HL-60/S4 (cell line): ENCODE measurements at regions not wholly inside any gene's neighbourhood (a gene's known extent, or its start where the extent isn't known, plus 50 kb on each side); places are given as distances from the start of the nearest gene placed in this dataset.
"Not testable (repeated sequence)": the region's sequence is repeated elsewhere in the genome, so short reads cannot be mapped to it uniquely, and the experiment has no call there.

Source experiments
- in situ Hi-C: fragments of 300-500 bp; cut with MboI; formaldehyde crosslinking; loops from 2 replicates; pipeline ENCODE4 v1.14.3; 2022; ENCODE audit warnings: low sequenced_read_pairs

GRCh38 chr6:97449444-97449966 lies 166.5 kb upstream of the MMS22L start:
- in situ Hi-C loops: no loop called here

GRCh38 chr6:97450087-97450486 lies 167.1 kb upstream of the MMS22L start:
- in situ Hi-C loops: no loop called here

GRCh38 chr6:97456070-97456469 lies 173.1 kb upstream of the MMS22L start:
- in situ Hi-C loops: no loop called here

DNA sequence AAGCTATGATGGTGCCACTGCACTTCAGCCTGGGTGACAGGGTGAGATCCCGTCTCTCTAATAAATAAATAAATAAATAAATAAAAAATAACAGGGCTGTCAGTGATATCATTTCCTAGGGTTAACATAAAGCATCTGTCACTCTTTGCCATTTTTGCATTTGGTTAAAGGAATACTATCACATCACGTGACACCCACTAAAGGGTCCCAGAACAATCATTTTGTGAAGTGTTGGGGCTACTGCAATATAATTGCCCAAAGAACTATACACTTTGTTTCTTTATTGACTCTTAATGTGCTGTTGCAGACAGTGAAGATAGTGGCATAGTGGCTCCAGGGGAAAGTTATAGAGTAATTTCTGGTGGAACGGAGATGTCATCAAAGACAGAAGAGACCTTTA lies 176.5 kb upstream of the MMS22L start:
- in situ Hi-C loops: no loop called here

DNA sequence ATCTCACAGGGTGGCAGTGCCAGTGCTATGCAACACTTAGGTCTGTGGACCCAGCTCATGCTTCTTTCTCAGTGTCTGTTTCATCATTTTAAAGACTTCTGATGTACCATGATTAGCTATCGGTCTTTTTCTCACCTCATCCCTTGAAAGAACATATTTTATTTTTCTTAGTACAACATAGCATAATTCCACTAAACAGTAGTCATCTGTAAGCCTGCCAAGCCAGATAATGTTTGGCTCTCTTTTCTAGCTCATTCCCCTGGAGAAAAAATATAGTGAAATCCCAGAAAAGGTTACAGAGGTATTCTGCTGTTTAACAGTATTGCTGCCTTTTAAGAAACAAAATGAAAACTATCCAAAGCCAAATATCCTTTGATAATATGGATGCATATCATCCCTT lies 177.0 kb upstream of the MMS22L start:
- in situ Hi-C loops: no loop called here

GRCh38 chr6:97460394-97461080 lies 177.5 kb upstream of the MMS22L start:
- in situ Hi-C loops: no loop called here

DNA sequence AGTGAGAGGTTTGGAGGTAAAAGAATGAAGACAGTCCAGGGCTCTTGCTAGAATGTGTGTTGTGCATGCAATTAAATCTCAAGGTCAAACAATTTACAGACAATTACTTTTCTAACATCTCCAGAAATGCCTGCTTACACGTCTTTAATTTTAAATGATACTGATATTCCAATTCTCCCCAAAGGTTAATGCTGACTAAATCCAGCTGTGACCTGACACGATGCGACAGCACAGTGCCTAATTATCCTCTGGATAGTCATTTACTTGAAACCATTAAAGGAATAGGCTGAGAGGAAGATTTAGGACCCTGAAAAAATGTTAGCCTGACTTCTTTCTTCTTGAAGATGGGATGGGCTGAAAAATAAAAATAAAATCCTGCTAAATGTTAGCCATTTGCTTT lies 178.2 kb upstream of the MMS22L start:
- in situ Hi-C loops: no loop called here

- in situ Hi-C loops: no loop called here
Observed at GRCh38 chr6:97462031-97462430, 179.0 kb upstream of the MMS22L start.

DNA sequence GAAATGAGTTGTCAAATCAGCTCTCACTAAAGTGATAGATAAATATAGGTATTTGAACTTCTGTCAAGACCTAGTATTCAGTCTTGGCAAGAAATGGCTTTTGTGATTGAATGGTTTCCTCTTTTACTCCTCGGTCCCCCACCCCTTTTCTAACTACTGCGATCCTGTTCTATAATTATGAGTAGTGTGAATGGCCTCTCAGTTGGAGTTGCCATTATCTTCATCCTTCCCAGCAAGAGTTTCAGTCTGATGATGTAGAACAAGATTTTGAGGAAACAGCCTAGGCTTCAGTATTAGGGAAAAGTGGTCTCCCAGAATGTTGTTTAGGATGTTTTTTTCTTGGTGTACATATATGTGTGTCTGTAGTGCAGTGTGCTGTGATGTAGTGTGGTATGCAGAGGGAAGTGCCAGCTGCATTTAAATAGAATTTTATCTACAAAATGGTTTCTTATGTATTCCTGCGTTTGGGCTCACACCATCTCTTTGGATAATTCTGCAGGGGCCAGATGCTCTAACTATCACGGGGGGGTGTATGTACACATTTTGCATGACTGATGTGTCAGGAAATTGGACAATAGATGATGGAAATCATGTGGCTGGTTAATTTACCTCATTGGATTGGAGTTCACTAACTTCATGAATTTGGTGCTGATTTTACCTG lies 180.1 kb upstream of the MMS22L start:
- in situ Hi-C loops: no loop called here

- in situ Hi-C loops: no loop called here
Observed at GRCh38 chr6:97465877-97466561, 183.0 kb upstream of the MMS22L start.

DNA sequence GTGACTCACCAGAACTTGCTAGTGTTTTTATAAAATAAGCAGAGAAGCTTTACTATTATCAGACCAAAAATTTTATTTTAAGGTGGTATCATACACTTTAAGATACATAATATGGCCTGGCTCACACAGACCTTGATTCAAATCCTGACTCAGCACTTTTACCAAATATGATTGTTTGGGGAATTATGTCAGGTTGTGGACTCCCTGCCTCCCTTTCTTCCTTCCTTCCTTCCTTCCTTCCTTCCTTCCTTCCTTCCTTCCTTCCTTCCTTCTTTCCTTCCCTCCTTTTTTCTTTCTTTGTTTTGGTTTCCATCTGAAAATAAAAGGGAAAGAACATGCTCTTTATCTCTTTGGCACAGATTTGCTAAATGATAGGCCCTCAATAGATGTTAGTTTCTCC lies 186.0 kb upstream of the MMS22L start:
- in situ Hi-C loops: no loop called here

DNA sequence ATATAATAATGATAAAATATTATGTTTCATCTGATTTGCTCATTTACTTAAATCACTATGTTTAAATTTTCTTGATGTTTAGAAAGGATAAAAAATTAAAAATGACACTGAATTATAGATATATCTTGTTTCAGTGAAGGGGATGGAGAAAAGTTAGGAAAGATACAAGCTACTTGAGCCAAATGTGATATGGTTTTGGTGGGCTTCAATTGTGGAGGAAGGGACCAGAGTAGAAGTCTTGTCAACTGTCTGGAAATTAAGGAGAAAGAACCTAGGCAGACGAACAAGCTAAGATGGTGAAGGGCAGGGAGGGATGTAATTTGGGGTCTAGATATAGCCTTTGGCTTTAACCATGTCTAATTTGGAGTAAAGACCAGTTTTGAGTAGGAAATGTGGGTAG lies 186.4 kb upstream of the MMS22L start:
- in situ Hi-C loops: no loop called here

GRCh38 chr6:97470322-97470721 lies 187.3 kb upstream of the MMS22L start:
- in situ Hi-C loops: no loop called here

DNA sequence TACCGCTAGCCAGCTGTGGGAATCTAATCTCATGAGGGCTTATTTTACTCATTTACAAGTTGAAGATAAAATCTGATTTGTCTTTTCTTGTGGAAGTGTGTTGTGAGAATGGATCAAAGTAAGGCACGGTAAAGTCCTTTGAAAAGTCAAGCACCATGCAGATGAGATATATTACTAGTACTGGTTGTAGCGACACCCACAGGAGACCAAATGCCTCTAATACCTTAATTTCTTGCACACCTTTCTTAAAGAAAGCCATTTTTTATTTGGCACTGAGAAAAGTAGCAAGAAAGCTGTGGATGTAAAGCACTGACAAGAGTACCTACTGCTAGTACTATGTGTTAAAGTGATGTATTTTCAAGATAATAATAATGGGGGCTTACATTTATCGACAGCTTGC lies 191.0 kb upstream of the MMS22L start:
- in situ Hi-C loops: no loop called here

- in situ Hi-C loops: no loop called here
Observed at GRCh38 chr6:97497713-97498331, 214.8 kb upstream of the MMS22L start.

DNA sequence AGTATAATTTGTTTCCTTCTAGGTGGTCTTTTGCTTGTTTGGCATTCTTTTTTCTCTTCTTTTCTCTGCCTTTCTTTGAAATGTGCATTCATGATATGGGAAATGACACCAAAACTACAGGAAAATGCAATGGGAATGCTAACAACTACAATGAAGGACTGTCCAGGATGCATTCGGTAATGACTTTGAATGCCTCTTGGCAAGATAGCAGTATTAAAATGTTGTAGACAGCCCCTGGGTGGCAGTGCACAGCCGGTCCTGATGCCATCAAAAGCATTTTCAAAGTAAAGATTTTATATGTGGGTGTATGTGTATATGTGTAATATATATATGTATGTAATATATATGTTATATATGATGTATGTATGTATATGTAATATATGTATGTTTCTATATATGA lies 218.8 kb upstream of the MMS22L start:
- in situ Hi-C loops: no loop called here

- in situ Hi-C loops: no loop called here
Observed at GRCh38 chr6:97508646-97509045, 225.6 kb upstream of the MMS22L start.

DNA sequence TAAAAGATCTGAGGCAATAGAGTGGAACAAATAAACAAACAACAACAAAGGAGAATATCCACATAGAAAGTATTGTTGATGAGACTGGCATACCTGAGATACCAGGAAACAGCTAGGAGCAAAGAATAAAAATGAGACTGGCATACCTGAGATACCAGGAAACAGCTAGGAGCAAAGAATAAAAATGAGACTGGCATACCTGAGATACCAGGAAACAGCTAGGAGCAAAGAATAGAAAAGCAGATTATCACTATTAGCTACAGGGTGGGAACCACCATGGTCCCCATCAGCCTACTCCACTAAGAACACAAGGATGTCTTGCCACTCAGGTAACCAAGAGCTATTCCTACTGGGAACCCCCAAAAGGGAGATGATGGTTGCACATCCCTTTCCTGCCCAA lies 230.2 kb upstream of the MMS22L start:
- in situ Hi-C loops: not testable (repeated sequence)

DNA sequence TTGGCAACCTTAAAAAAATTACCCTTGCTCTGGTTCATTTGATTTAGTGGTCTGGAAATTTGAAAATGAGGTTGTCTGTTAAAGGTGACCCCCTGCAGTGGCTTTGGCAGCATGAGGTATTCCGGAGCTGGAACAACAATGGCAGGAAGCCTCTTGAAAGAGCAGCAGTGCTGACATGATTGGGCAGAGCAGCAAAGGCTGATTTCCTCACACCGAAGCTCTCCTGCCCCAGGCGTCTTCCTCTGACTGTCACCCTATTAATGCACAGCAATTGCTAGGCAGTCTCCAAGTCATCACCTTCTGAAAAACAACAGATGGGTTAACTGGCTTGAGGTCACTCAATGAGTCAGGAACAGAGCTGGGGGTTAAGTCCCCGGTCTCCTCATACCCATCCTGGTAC lies 241.8 kb upstream of the MMS22L start:
- in situ Hi-C loops: no loop called here

DNA sequence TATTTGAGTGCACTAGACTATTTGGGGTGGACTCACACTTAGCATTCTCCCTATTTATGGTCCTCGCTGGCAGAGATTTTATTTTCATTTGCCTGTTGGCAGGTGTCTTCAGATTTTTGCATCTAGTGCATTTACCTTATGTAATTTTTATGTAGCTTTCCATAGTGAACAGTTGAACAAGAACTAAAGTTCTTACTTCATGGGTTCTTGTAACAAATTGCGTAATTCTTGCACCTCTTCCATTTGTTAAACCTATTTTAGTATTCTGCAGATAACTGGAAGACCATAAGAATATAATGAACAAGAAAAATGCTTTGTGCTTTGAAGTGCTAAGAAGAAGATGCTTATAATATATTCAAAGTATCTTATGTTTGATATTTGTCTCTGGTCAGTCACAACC lies 252.8 kb upstream of the MMS22L start:
- in situ Hi-C loops: no loop called here

DNA sequence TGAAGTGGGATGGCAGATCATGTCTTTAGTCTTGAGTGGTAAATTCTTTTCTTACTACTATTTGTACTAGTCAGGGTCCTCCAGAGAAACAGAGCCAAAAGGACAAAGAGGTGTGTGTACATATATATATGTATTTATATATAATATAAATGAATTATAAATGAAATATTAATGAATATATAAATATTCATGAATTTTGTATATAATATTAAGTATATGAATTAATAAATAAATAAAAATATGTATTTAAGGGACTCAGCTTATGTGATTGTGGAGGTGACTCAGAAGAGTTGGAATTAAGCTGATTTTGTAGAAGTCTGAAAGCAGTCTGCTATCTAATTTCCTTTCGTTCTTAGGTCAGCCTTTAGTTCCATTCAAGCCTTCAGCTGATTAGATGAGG lies 265.3 kb upstream of the MMS22L start:
- in situ Hi-C loops: no loop called here

DNA sequence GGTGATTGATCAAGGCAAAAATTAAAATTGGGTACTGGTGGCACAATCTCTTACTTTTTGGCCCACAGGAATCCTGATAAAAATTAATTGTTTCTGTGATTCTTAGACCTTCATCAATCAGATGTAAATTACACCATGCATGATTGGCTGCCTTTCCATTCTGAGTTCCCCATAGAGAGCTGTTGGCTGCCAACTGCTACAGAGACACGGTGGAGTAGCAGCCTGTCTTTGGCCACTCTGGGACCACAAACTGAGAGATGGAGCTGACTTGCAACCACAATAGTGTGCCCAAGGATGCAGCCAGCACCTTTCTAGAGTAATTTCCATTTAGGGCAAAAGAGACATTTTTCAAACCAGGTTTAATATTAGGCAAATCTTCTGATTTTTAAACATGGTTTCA lies 274.3 kb upstream of the MMS22L start:
- in situ Hi-C loops: no loop called here
